ENCODE measurements at regions not wholly inside any gene's neighbourhood (a gene's known extent, or its start where the extent isn't known, plus 50 kb on each side); places are given as distances from the start of the nearest gene placed in this dataset.

GRCh38 chr13:78709028-78709427 is 50.1 kb upstream of the OBI1 start:
- no peak for TF ChIP-seq CTCF (conservative IDR thresholded peaks at IDR 0.05; ENCODE audit: low read depth, low read length)
- no peak for DNase-seq (ENCODE audit: low read depth)

More at GRCh38 chr13:78709028-78709427, 50.1 kb upstream of the OBI1 start:
- H3K4me3 ChIP-seq (ENCODE audit: low read length) = no peak overlapping the region

Data from retinal pigment epithelial cell (primary cell).